ENCODE measurements at regions not wholly inside any gene's neighbourhood (a gene's known extent, or its start where the extent isn't known, plus 50 kb on each side); places are given as distances from the start of the nearest gene placed in this dataset.
A peak's percentile ranks its signal among the peaks of the same experiment; 100 is the strongest.

DNA sequence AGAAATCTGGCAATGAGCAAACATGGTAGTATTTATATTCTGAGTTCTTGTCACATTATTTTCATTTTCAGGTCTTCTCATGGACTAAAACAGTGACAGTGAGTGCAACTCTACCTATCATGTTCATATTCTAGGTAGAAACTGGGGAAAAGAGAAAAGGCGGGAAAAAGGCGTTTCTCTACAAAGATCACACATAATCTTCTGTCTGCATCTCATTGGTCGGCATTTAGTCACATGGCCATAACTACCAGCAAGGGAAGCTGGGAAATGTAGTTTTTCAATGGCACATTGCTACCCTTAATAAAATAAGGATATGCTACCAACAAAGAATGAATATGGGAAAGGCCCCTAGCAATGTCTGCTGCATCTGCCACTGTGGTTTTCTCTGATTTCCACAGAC, 57.6 kb upstream of the B3GAT1 start:
- H3K4me1 ChIP-seq (ENCODE audit: control insufficient read depth in 1 of 2, insufficient read depth in 2 of 2, low read length in 2 of 2): no peaks in the 10 kb centered on the region
- no peak overlapping the region for H3K4me3 ChIP-seq (ENCODE audit: low read length in 2 of 2)
- no peaks in the 10 kb centered on the region for H3K36me3 ChIP-seq (ENCODE audit: control insufficient read depth in 1 of 2, insufficient read depth in 2 of 2, low read length in 1 of 2)
- intact Hi-C loops (cut with DNase I): no loop called here
- DNase-seq (no peak), ATAC-seq (ENCODE audit: low FRiP score) (no peak)
- no peak overlapping the region for H3K27ac ChIP-seq (ENCODE audit: low read depth in 1 of 2, low read length in 2 of 2)
- 80 to 81% methylated on average over 3 of the region's 3 CpGs for WGBS, 2 donors
- no peaks in the 10 kb centered on the region for H3K9me3 ChIP-seq (ENCODE audit: control insufficient read depth, low read length)
- H3K27me3 ChIP-seq (ENCODE audit: control insufficient read depth in 1 of 2, insufficient read depth in 2 of 2, low read length in 1 of 2): no peaks in the 10 kb centered on the region

DNA sequence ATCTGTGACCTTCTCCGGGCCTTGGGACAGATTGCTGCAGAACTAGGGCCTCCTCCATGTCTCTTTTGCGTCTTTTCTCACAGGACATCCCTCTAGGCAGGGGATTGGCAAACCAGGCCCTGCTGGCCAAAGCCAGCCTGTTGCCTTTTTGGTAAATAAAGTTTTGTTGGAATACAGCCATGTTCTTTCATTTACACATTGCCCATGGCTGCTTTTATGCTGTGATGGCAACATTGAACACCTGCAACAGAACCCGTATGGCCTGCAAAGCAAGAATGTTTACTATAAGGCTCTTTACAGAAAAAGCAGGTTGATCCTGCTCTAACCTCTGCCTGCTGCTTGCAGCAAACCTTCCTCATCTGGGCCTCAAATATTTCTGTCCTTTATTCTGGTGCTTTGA, 56.8 kb upstream of the B3GAT1 start:
- Histone ChIP-seq H3K4me1 (ENCODE audit: control insufficient read depth in 1 of 2, insufficient read depth in 2 of 2, low read length in 2 of 2) (no peaks in the 10 kb centered on the region), H3K4me3 (ENCODE audit: low read length in 2 of 2) (no peak overlapping the region), H3K9me3 (ENCODE audit: control insufficient read depth, low read length) (no peaks in the 10 kb centered on the region), H3K27ac (ENCODE audit: low read depth in 1 of 2, low read length in 2 of 2) (no peak overlapping the region), H3K36me3 (ENCODE audit: control insufficient read depth in 1 of 2, insufficient read depth in 2 of 2, low read length in 1 of 2) (no peaks in the 10 kb centered on the region), H3K27me3 (ENCODE audit: control insufficient read depth in 1 of 2, insufficient read depth in 2 of 2, low read length in 1 of 2) (no peaks in the 10 kb centered on the region)
- intact Hi-C loops (cut with DNase I): no loop called here
- ATAC-seq (ENCODE audit: low FRiP score): no peak
- DNase-seq: no peak
- WGBS, 2 donors: 84% methylated on average over 3 of the region's 3 CpGs

DNA sequence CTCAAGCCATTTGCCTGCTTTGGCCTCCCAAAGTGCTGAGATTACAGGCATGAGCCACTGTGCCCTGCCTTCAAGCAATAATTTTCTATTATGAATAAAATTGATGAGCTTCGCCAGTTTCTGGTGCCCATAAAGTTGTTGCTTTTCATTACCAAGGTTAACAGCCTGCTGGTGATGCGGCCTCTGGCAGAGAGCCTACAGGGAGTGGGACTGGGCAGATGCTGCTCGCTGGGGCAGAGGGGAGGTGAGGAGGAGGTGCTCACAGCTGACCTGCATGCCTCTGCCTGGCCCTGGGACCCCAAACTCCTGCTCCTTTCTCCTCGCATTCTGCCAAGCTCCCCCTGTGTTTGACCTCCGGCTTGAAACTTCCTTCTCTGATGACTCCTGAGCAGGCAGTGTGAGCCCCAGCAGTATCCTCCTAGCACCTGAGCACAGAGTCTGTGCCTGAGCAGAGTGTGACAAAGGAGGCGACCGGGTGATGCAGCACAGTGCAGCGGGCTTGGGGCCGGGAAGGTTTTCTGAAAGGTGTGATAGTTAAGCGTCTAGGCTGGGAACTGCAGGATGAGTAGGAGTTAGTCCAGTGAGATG, 56.1 kb upstream of the B3GAT1 start:
- DNase-seq (peak in 1 of 2 donors; percentile 54), ATAC-seq (ENCODE audit: low FRiP score) (no peak)
- intact Hi-C loops (cut with DNase I): no loop called here
- 81 to 86% methylated on average over 10 of the region's 10 CpGs for WGBS, 2 donors
- H3K4me3 ChIP-seq (ENCODE audit: low read length in 2 of 2): no peak overlapping the region
- H3K36me3 ChIP-seq (ENCODE audit: control insufficient read depth in 1 of 2, insufficient read depth in 2 of 2, low read length in 1 of 2): no peaks in the 10 kb centered on the region
- no peaks in the 10 kb centered on the region for H3K4me1 ChIP-seq (ENCODE audit: control insufficient read depth in 1 of 2, insufficient read depth in 2 of 2, low read length in 2 of 2)
- H3K27ac ChIP-seq (ENCODE audit: low read depth in 1 of 2, low read length in 2 of 2): no peak overlapping the region
- no peaks in the 10 kb centered on the region for H3K9me3 ChIP-seq (ENCODE audit: control insufficient read depth, low read length)
- no peaks in the 10 kb centered on the region for H3K27me3 ChIP-seq (ENCODE audit: control insufficient read depth in 1 of 2, insufficient read depth in 2 of 2, low read length in 1 of 2)

DNA sequence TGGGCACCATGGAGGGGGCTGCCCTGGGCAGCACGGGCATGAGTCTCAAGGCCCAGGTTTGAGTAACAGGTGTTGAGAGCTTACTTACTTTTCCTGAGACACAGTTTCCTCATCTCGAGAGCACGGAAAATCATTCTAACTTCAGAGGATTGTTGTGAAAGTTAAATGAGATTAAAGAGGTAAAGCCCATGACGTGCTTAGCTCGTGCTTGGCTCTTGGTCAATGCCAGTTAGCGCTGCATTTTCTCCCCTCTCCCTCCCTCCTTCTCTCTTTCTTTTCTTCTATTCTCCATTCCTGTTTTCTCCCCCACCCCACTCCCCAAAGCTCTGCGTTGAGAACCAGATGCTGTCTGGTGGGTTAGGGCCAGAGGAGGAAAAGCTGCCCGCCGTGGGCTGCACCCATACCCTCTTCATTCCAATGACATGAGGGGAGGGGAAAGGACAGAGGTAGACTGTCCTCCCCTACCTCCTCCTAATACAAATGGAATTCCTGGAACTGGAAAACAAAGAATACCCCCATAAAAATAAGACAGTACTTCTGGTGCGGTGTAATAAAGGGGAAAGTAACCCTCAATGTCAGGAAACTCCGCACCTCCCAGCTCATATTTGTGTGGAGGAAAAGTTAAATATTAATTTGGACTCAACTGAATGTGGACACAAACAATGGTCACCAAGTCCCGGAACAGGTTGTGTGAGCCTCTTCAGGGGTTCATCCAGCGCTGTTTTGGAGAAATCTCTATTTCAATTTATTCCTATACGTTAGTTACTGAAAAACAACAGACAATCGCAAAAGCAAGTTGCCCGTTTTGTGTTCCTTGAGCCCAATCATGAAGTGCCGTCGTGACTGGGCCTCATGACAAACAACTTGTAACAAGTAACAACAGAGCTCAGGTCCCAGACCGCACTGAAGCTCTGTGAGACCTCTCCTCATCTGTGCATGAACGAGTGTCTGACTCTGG, 54.8 kb upstream of the B3GAT1 start:
- no peak for ATAC-seq (ENCODE audit: low FRiP score)
- Histone ChIP-seq H3K4me3 (ENCODE audit: low read length in 2 of 2) (no peak overlapping the region), H3K36me3 (ENCODE audit: control insufficient read depth in 1 of 2, insufficient read depth in 2 of 2, low read length in 1 of 2) (no peaks in the 10 kb centered on the region), H3K27ac (ENCODE audit: low read depth in 1 of 2, low read length in 2 of 2) (no peak overlapping the region), H3K9me3 (ENCODE audit: control insufficient read depth, low read length) (no peaks in the 10 kb centered on the region), H3K4me1 (ENCODE audit: control insufficient read depth in 1 of 2, insufficient read depth in 2 of 2, low read length in 2 of 2) (no peaks in the 10 kb centered on the region), H3K27me3 (ENCODE audit: control insufficient read depth in 1 of 2, insufficient read depth in 2 of 2, low read length in 1 of 2) (no peaks in the 10 kb centered on the region)
- intact Hi-C loops (cut with DNase I): no loop called here
- 67 to 71% methylated on average over 20 of the region's 20 CpGs for WGBS, 2 donors
- DNase-seq: peak in 1 of 2 donors; percentile 32

DNA sequence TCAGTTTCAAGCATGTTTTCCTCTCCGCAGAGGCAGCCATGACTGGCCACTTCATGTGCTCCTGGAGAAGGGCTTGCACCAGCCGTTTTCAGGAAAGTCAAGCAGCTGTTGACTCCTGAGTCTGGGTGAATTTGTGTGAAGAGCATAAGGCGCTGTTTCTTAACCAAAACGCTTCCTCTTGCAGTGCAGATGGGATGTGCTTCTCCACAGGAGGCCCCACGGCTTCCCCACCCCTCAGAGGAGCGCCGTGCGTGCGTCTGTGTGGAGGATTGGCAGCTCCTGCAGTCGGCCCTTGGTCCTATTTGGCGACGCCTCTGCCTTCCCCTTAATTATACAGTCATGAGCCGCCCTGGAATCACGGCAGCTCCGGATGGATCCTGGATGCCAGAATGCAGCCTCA, 54.1 kb upstream of the B3GAT1 start:
- peak in 1 of 2 donors; percentile 63 for DNase-seq
- H3K4me3 ChIP-seq (ENCODE audit: low read length in 2 of 2): no peak overlapping the region
- no peaks in the 10 kb centered on the region for H3K4me1 ChIP-seq (ENCODE audit: control insufficient read depth in 1 of 2, insufficient read depth in 2 of 2, low read length in 2 of 2)
- no peak overlapping the region for H3K27ac ChIP-seq (ENCODE audit: low read depth in 1 of 2, low read length in 2 of 2)
- WGBS, 2 donors: 7 to 8% methylated on average over 15 of the region's 15 CpGs
- no peaks in the 10 kb centered on the region for H3K9me3 ChIP-seq (ENCODE audit: control insufficient read depth, low read length)
- no peaks in the 10 kb centered on the region for H3K27me3 ChIP-seq (ENCODE audit: control insufficient read depth in 1 of 2, insufficient read depth in 2 of 2, low read length in 1 of 2)
- ATAC-seq (ENCODE audit: low FRiP score): no peak
- H3K36me3 ChIP-seq (ENCODE audit: control insufficient read depth in 1 of 2, insufficient read depth in 2 of 2, low read length in 1 of 2): no peaks in the 10 kb centered on the region
- intact Hi-C loops (cut with DNase I): no loop called here

DNA sequence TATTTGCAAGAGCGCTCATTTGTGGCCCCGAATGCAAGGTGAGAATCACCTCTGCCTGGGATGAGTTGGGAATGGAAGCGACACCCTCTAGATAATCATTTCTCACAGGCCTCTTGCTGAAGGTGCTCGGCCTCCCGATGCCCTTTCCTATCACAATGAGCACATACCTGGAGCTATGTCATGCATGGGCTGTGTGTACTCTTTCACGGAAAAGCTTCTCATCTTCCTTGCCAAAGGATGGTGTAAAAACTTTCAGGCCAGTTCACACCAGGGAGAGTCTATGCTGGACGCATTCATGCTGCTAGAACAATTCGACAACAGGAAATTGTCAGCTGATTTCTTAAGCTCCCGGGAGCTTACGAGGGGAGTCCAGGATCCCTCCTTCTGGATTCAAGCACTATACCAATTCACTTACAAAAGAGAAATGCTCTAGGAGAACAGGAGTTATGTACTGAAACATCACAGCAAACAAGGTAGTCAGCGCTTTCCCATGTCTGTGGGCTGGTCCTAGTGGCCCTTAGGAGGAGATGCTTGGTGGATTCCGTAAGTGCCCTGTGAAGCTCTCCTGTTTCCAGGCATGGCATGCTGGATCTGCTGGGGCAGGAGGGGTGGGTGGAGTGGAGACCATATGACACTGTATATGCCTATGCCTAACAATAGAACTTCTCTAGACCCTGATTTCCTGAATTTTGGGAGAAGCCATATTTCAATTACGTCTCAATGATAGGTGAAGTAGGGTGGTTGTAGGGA, 53.1 kb upstream of the B3GAT1 start:
- H3K27me3 ChIP-seq (ENCODE audit: control insufficient read depth in 1 of 2, insufficient read depth in 2 of 2, low read length in 1 of 2): no peaks in the 10 kb centered on the region
- 71 to 72% methylated on average over 13 of the region's 13 CpGs for WGBS, 2 donors
- peak in 1 of 2 donors; percentile 16 for DNase-seq

DNA sequence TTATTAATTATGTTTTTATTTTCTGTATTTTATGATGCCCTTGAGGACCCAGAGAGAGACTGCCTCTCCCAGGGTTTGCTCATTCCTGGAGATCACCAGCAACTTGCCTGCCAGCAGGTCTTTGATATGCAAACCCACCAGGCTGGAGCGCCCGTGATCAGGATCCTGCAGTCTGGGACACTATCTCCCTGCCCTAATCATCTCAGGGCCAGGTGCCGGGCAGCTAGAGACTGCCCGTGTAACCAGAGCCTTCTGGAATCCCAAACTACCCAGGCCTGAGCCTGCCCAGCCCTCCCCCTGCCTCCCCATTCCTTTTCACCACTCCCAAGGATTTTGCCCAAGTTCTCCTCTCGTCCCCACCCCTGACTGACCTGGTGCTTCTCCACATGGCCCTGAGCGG, 52.2 kb upstream of the B3GAT1 start:
- ATAC-seq (ENCODE audit: low FRiP score): no peak
- Histone ChIP-seq H3K27ac (ENCODE audit: low read depth in 1 of 2, low read length in 2 of 2) (no peak overlapping the region), H3K4me3 (ENCODE audit: low read length in 2 of 2) (no peak overlapping the region), H3K9me3 (ENCODE audit: control insufficient read depth, low read length) (no peaks in the 10 kb centered on the region), H3K27me3 (ENCODE audit: control insufficient read depth in 1 of 2, insufficient read depth in 2 of 2, low read length in 1 of 2) (no peaks in the 10 kb centered on the region), H3K36me3 (ENCODE audit: control insufficient read depth in 1 of 2, insufficient read depth in 2 of 2, low read length in 1 of 2) (no peaks in the 10 kb centered on the region), H3K4me1 (ENCODE audit: control insufficient read depth in 1 of 2, insufficient read depth in 2 of 2, low read length in 2 of 2) (no peaks in the 10 kb centered on the region)
- intact Hi-C loops (cut with DNase I): no loop called here
- WGBS, 2 donors: 36 to 40% methylated on average over 6 of the region's 6 CpGs
- peak in 1 of 2 donors; percentile 34 for DNase-seq

More for the DNA sequence above, 53.1 kb upstream of the B3GAT1 start:
- no peaks in the 10 kb centered on the region for H3K36me3 ChIP-seq (ENCODE audit: control insufficient read depth in 1 of 2, insufficient read depth in 2 of 2, low read length in 1 of 2)
- H3K9me3 ChIP-seq (ENCODE audit: control insufficient read depth, low read length): no peaks in the 10 kb centered on the region
- H3K4me3 ChIP-seq (ENCODE audit: low read length in 2 of 2): no peak overlapping the region
- intact Hi-C loops (cut with DNase I): no loop called here
- no peak for ATAC-seq (ENCODE audit: low FRiP score)
- no peaks in the 10 kb centered on the region for H3K4me1 ChIP-seq (ENCODE audit: control insufficient read depth in 1 of 2, insufficient read depth in 2 of 2, low read length in 2 of 2)
- no peak overlapping the region for H3K27ac ChIP-seq (ENCODE audit: low read depth in 1 of 2, low read length in 2 of 2)

DNA sequence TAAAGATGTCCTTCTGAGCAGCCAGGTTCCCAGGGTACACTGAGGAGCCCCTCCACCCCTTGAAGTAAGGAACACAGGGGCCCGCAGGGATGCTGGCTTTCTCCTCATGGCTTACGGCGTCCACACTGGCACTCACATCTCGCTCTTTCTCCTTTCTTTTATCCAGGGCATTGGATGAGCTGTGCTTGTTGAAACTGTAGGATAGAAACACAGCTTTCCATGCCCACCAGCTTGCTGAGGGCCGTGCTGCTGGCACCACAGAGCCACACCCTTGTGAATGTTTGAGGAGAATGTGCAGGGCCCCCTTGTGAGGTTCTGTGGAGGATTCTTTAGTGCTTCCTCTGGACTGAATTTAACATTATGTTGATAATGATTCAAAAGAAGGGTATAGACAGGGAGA, 51.7 kb upstream of the B3GAT1 start:
- Histone ChIP-seq H3K36me3 (ENCODE audit: control insufficient read depth in 1 of 2, insufficient read depth in 2 of 2, low read length in 1 of 2) (no peaks in the 10 kb centered on the region), H3K27ac (ENCODE audit: low read depth in 1 of 2, low read length in 2 of 2) (no peak overlapping the region), H3K4me1 (ENCODE audit: control insufficient read depth in 1 of 2, insufficient read depth in 2 of 2, low read length in 2 of 2) (no peaks in the 10 kb centered on the region), H3K4me3 (ENCODE audit: low read length in 2 of 2) (no peak overlapping the region), H3K27me3 (ENCODE audit: control insufficient read depth in 1 of 2, insufficient read depth in 2 of 2, low read length in 1 of 2) (no peaks in the 10 kb centered on the region), H3K9me3 (ENCODE audit: control insufficient read depth, low read length) (no peaks in the 10 kb centered on the region)
- WGBS, 2 donors: 73 to 84% methylated on average over 5 of the region's 5 CpGs
- DNase-seq (peak in 1 of 2 donors; percentile 27), ATAC-seq (ENCODE audit: low FRiP score) (no peak)
- intact Hi-C loops (cut with DNase I): no loop called here

Measured in aorta (tissue), 5 donors.